Type B pancreatic cell (in vitro differentiated cells): ENCODE measurements at regions not wholly inside any gene's neighbourhood (a gene's known extent, or its start where the extent isn't known, plus 50 kb on each side); places are given as distances from the start of the nearest gene placed in this dataset.

Experiments
- DNase-seq: peaks from one replicate; pipeline ENCODE4 v3.0.0; 2021; ENCODE audit warnings: mixed read lengths; ENCODE audit not compliant: unreplicated experiment; ENCODE audit errors: extremely low spot score
- H3K27ac Mint-ChIP-seq: 2 replicates; pipeline ENCODE4 v1.8.0; 2021; ENCODE audit warnings: mild to moderate bottlenecking, mixed read lengths
- H3K27me3 Mint-ChIP-seq: 2 replicates; pipeline ENCODE4 v1.8.0; 2021; ENCODE audit warnings: mixed read lengths
- H3K36me3 Mint-ChIP-seq: 2 replicates; pipeline ENCODE4 v1.8.0; 2021; ENCODE audit warnings: mixed read lengths
- H3K4me1 Mint-ChIP-seq: one replicate; pipeline ENCODE4 v1.8.0; 2021; ENCODE audit warnings: mixed read lengths; ENCODE audit not compliant: unreplicated experiment
- H3K4me3 Mint-ChIP-seq: 2 replicates; pipeline ENCODE4 v1.8.0; 2021; ENCODE audit warnings: mild to moderate bottlenecking, mixed read lengths
- H3K9me3 Mint-ChIP-seq: 2 replicates; pipeline ENCODE4 v1.8.0; 2021; ENCODE audit warnings: mixed read lengths
- CTCF ChIP-seq: fragments of 200-600 bp; sonication (generic); conservative IDR thresholded peaks from 2 replicates; pipeline ENCODE4 v1.5.0; 2021; ENCODE audit warnings: antibody characterized with exemption, mild to moderate bottlenecking

- Mint-ChIP-seq H3K27ac (no peak overlapping the region), H3K9me3 (no peaks in the 10 kb centered on the region), H3K27me3 (no peaks in the 10 kb centered on the region), H3K4me1 (no peaks in the 10 kb centered on the region), H3K36me3 (no peaks in the 10 kb centered on the region), H3K4me3 (no peak overlapping the region)
- no peak for DNase-seq
- no peak for TF ChIP-seq CTCF
Measured at GRCh38 chr13:61142506-61142905, 273.1 kb downstream of the PCDH20 start.

GRCh38 chr13:61138857-61139256 is 276.8 kb downstream of the PCDH20 start:
- H3K4me1 Mint-ChIP-seq: no peaks in the 10 kb centered on the region

GRCh38 chr13:61136515-61136914 is 279.1 kb downstream of the PCDH20 start:
- H3K4me1 Mint-ChIP-seq: no peaks in the 10 kb centered on the region
- no peaks in the 10 kb centered on the region for H3K9me3 Mint-ChIP-seq
- no peaks in the 10 kb centered on the region for H3K27me3 Mint-ChIP-seq
- H3K36me3 Mint-ChIP-seq: no peaks in the 10 kb centered on the region
- no peak overlapping the region for H3K4me3 Mint-ChIP-seq
- no peak for TF ChIP-seq CTCF
- no peak overlapping the region for H3K27ac Mint-ChIP-seq
- DNase-seq: no peak

More at GRCh38 chr13:61138857-61139256, 276.8 kb downstream of the PCDH20 start:
- Mint-ChIP-seq H3K27me3 (no peaks in the 10 kb centered on the region), H3K4me3 (no peak overlapping the region), H3K27ac (no peak overlapping the region), H3K9me3 (no peaks in the 10 kb centered on the region), H3K36me3 (no peaks in the 10 kb centered on the region)
- TF ChIP-seq CTCF: no peak
- no peak for DNase-seq

GRCh38 chr13:61136093-61136492 is 279.6 kb downstream of the PCDH20 start:
- TF ChIP-seq CTCF: no peak
- Mint-ChIP-seq H3K9me3 (no peaks in the 10 kb centered on the region), H3K27ac (no peak overlapping the region), H3K4me1 (no peaks in the 10 kb centered on the region), H3K36me3 (no peaks in the 10 kb centered on the region), H3K4me3 (no peak overlapping the region), H3K27me3 (no peaks in the 10 kb centered on the region)
- DNase-seq: no peak

GRCh38 chr13:61135583-61135982 is 280.1 kb downstream of the PCDH20 start:
- no peak overlapping the region for H3K27ac Mint-ChIP-seq
- H3K9me3 Mint-ChIP-seq: no peaks in the 10 kb centered on the region
- no peaks in the 10 kb centered on the region for H3K36me3 Mint-ChIP-seq
- H3K4me3 Mint-ChIP-seq: no peak overlapping the region
- no peaks in the 10 kb centered on the region for H3K27me3 Mint-ChIP-seq
- no peak for DNase-seq
- no peak for TF ChIP-seq CTCF
- no peaks in the 10 kb centered on the region for H3K4me1 Mint-ChIP-seq
